Astrocyte (in vitro differentiated cells and primary cell): ENCODE measurements at regions not wholly inside any gene's neighbourhood (a gene's known extent, or its start where the extent isn't known, plus 50 kb on each side); places are given as distances from the start of the nearest gene placed in this dataset.

Source experiments
- EZH2 ChIP-seq: IDR thresholded peaks from 2 replicates; pipeline ENCODE4 v1.6.1; 2012; ENCODE audit warnings: mild to moderate bottlenecking, low read length, inconsistent platforms; ENCODE audit not compliant: insufficient read depth
- TF ChIP-seq, protein P1 (sequence below): IDR thresholded peaks from 2 replicates; pipeline ENCODE4 v1.5.1; 2011; ENCODE audit warnings: low read depth, mild to moderate bottlenecking, inconsistent platforms, low read length, moderate library complexity; ENCODE audit not compliant: insufficient read depth

DNA sequence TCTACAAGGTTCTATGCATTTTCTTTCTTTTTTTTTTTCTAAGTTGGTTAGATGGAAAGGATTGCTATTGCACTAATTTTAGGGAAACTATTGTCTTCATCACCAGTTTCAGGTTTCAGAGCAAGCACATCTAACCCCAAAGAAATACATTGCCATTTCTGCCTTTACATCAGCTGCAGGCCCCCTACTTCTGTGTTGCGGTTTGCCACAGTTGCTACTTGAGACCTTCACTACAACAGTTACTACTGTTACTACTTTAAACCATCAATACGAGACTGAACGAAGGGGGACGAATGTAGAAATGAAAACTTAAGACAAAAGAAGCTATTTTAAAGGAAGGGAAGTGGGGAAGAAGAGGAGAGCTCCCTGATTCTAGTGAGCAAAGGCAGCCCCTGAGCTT lies 256.7 kb upstream of the LCORL start:
- TF ChIP-seq, protein P1, sequence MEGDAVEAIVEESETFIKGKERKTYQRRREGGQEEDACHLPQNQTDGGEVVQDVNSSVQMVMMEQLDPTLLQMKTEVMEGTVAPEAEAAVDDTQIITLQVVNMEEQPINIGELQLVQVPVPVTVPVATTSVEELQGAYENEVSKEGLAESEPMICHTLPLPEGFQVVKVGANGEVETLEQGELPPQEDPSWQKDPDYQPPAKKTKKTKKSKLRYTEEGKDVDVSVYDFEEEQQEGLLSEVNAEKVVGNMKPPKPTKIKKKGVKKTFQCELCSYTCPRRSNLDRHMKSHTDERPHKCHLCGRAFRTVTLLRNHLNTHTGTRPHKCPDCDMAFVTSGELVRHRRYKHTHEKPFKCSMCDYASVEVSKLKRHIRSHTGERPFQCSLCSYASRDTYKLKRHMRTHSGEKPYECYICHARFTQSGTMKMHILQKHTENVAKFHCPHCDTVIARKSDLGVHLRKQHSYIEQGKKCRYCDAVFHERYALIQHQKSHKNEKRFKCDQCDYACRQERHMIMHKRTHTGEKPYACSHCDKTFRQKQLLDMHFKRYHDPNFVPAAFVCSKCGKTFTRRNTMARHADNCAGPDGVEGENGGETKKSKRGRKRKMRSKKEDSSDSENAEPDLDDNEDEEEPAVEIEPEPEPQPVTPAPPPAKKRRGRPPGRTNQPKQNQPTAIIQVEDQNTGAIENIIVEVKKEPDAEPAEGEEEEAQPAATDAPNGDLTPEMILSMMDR: no peak
- TF ChIP-seq EZH2: no peak
